ENCODE measurements at regions not wholly inside any gene's neighbourhood (a gene's known extent, or its start where the extent isn't known, plus 50 kb on each side); places are given as distances from the start of the nearest gene placed in this dataset.

- no peak for DNase-seq (ENCODE audit: extremely low spot score)
- TF ChIP-seq CTCF (IDR thresholded peaks at IDR 0.05; ENCODE audit: control extremely low read depth, extremely low read depth, low read depth, missing control alignments), result no peak
- POLR2A ChIA-PET, result no interaction called here
- CTCF ChIA-PET, result no interaction called here
Observed at GRCh38 chr5:143761663-143762062, 50.3 kb upstream of the HMHB1 start.

GRCh38 chr5:143760755-143761154 lies 51.2 kb upstream of the HMHB1 start:
- DNase-seq (ENCODE audit: extremely low spot score), result no peak
- POLR2A ChIA-PET, result no interaction called here
- CTCF ChIA-PET, result no interaction called here
- TF ChIP-seq CTCF (IDR thresholded peaks at IDR 0.05; ENCODE audit: control extremely low read depth, extremely low read depth, low read depth, missing control alignments), result no peak

GRCh38 chr5:143760131-143760505 lies 51.8 kb upstream of the HMHB1 start:
- DNase-seq (ENCODE audit: extremely low spot score), result no peak
- CTCF ChIA-PET, result no interaction called here

GRCh38 chr5:143759396-143760130 lies 52.4 kb upstream of the HMHB1 start:
- DNase-seq (ENCODE audit: extremely low spot score), result no peak
- ChIA-PET POLR2A (no interaction called here), CTCF (interaction anchor here (1.1 to 1.7 kb wide), 2 partner anchors 11 to 65 kb away, joined by 3 to 4 read pairs; no protein-coding TSS in a partner anchor)
- no peak for TF ChIP-seq CTCF (IDR thresholded peaks at IDR 0.05; ENCODE audit: control extremely low read depth, extremely low read depth, low read depth, missing control alignments)

More at GRCh38 chr5:143760131-143760505, 51.8 kb upstream of the HMHB1 start:
- no peak for TF ChIP-seq CTCF (IDR thresholded peaks at IDR 0.05; ENCODE audit: control extremely low read depth, extremely low read depth, low read depth, missing control alignments)
- POLR2A ChIA-PET, result no interaction called here

GRCh38 chr5:143758750-143759149 lies 53.2 kb upstream of the HMHB1 start:
- ChIA-PET CTCF (interaction anchor here (1.1 to 1.7 kb wide), 4 partner anchors 10 to 755 kb away, joined by 3 to 5 read pairs (median 4); no protein-coding TSS in a partner anchor), POLR2A (no interaction called here)
- TF ChIP-seq CTCF (IDR thresholded peaks at IDR 0.05; ENCODE audit: control extremely low read depth, extremely low read depth, low read depth, missing control alignments), result no peak
- DNase-seq (ENCODE audit: extremely low spot score), result peak; percentile 27

GRCh38 chr5:143758015-143758414 lies 53.9 kb upstream of the HMHB1 start:
- ChIA-PET POLR2A (no interaction called here), CTCF (interaction anchor here (0.7 to 1.7 kb wide), 7 partner anchors 9 to 754 kb away, joined by 3 to 7 read pairs (median 4); no protein-coding TSS in a partner anchor)
- no peak for TF ChIP-seq CTCF (IDR thresholded peaks at IDR 0.05; ENCODE audit: control extremely low read depth, extremely low read depth, low read depth, missing control alignments)
- no peak for DNase-seq (ENCODE audit: extremely low spot score)
